Adrenal gland (tissue), 9 donors: ENCODE measurements at regions not wholly inside any gene's neighbourhood (a gene's known extent, or its start where the extent isn't known, plus 50 kb on each side); places are given as distances from the start of the nearest gene placed in this dataset.

Experiments
- DNase-seq, 7 donors: peaks; one replicate each; pipeline ENCODE4 v3.0.0-alpha.2; 2019 to 2020
- H3K27ac ChIP-seq, 5 donors: fragments of 200-600 bp; sonication (generic) in 4 of 5; 1 replicate in 3 of 5; 2 replicates in 2 of 5; pipeline versions ENCODE4 v1.5.1 to v1.8.0; 2016 to 2020; ENCODE audit warnings: mild to moderate bottlenecking in 1 of 5
- H3K27me3 ChIP-seq: fragments of 200-600 bp; 2 replicates; pipeline ENCODE4 v1.8.0; 2021
- H3K36me3 ChIP-seq, 2 donors: fragments of 200-600 bp; replicated peaks in 1 of 2; 1 replicate in 1 of 2; 2 replicates in 1 of 2; pipeline versions ENCODE4 v1.5.1 to v1.8.0; 2018 to 2022
- H3K4me1 ChIP-seq, 2 donors: fragments of 200-600 bp; replicated peaks in 1 of 2; 1 replicate in 1 of 2; 2 replicates in 1 of 2; pipeline versions ENCODE4 v1.5.1 to v1.8.0; 2018 to 2021
- H3K4me3 ChIP-seq, 4 donors: fragments of 200-600 bp; sonication (generic) in 3 of 4; one replicate each; pipeline ENCODE4 v1.5.1; 2016 to 2018
- H3K9me3 ChIP-seq, 3 donors: fragments of 200-600 bp; sonication (generic) in 1 of 3; replicated peaks in 1 of 3; 1 replicate in 2 of 3; 2 replicates in 1 of 3; pipeline versions ENCODE4 v1.5.1 to v1.8.0; 2016 to 2021
- CTCF ChIP-seq, 6 experiments: fragments of 450-650 bp in 4 of 6; fragments of 200-600 bp in 2 of 6; sonication (generic) in 1 of 6; IDR thresholded peaks; 1 replicate in 5 of 6; 2 replicates in 1 of 6; pipeline versions ENCODE4 v1.5.1 to v1.8.0; 2016 to 2021; ENCODE audit warnings: antibody characterized with exemption in 6 of 6, mild to moderate bottlenecking in 2 of 6, moderate library complexity in 1 of 6
- POLR2A ChIP-seq, 2 donors: fragments of 450-650 bp; IDR thresholded peaks; one replicate each; pipeline ENCODE4 v1.6.1; 2017; ENCODE audit warnings: antibody characterized with exemption in 2 of 2, mild to moderate bottlenecking in 2 of 2, moderate library complexity in 1 of 2
- WGBS, 4 donors: extraction: QIAGEN DNeasy Blood & Tissue Kit in 2 of 4; methylation state at CpG; one replicate each; pipeline versions ENCODE4 v1.1.5 to v1.1.7; 2013 to 2017; 5-methylcytosine and 5-hydroxymethylcytosine counted together
- intact Hi-C, 2 donors: fragments of 100-400 bp; cut with DNase I; formaldehyde crosslinking; loops; one replicate each; pipeline versions ENCODE4 v1.14.1 to v1.15.0; 2022 to 2023
- donor health status: healthy with polysubstance abuse.
- donor health status: Bipolar disorder and iron deficiency.
- donor health status: DM: yes; HTN: yes; CAD: no.
- donor health status: DM: no; HTN: no; CAD: no.
- donor health status: DM: no; HTN: no; CAD: no.

GRCh38 chr1:221109930-221110329, 230.7 kb downstream of the HLX start:
- DNase-seq = no peak
- Histone ChIP-seq H3K4me1 (no peaks in the 10 kb centered on the region), H3K36me3 (no peaks in the 10 kb centered on the region), H3K4me3 (no peak overlapping the region), H3K27ac (no peak overlapping the region), H3K27me3 (no peaks in the 10 kb centered on the region), H3K9me3 (peaks cover 0 to 7% (median 0%) of the 10 kb centered on the region in 3 donors)
- intact Hi-C loops = no loop called here
- TF ChIP-seq POLR2A (IDR thresholded peaks at IDR 0.05) (no peak), CTCF (IDR thresholded peaks at IDR 0.05) (no peak)

GRCh38 chr1:221117133-221117532, 237.9 kb downstream of the HLX start:
- no peak for DNase-seq
- no peaks in the 10 kb centered on the region for H3K4me1 ChIP-seq
- no peak overlapping the region for H3K4me3 ChIP-seq
- no peaks in the 10 kb centered on the region for H3K27me3 ChIP-seq
- no peak for TF ChIP-seq CTCF (IDR thresholded peaks at IDR 0.05)
- no peak for TF ChIP-seq POLR2A (IDR thresholded peaks at IDR 0.05)
- H3K36me3 ChIP-seq = no peaks in the 10 kb centered on the region
- H3K27ac ChIP-seq = no peak overlapping the region
- 61 to 77% (median 75%) methylated on average over 1 of the region's 1 CpG for WGBS, 4 donors
- intact Hi-C loops = no loop called here
- H3K9me3 ChIP-seq = no peaks in the 10 kb centered on the region

- no peaks in the 10 kb centered on the region for H3K9me3 ChIP-seq
- H3K36me3 ChIP-seq = no peaks in the 10 kb centered on the region
- DNase-seq = peak in 3 of 7 donors; percentile 28 to 53 (median 43)
- 55 to 70% (median 67%) methylated on average over 3 of the region's 3 CpGs for WGBS, 4 donors
- H3K27ac ChIP-seq = no peak overlapping the region
- H3K27me3 ChIP-seq = no peaks in the 10 kb centered on the region
- H3K4me3 ChIP-seq = no peak overlapping the region
- intact Hi-C loops = no loop called here
- no peaks in the 10 kb centered on the region for H3K4me1 ChIP-seq
- TF ChIP-seq CTCF (IDR thresholded peaks at IDR 0.05) (no peak), POLR2A (IDR thresholded peaks at IDR 0.05) (no peak)
Observed at GRCh38 chr1:221117548-221117951, 238.3 kb downstream of the HLX start.

GRCh38 chr1:221118176-221118937, 239.1 kb downstream of the HLX start:
- H3K9me3 ChIP-seq = no peaks in the 10 kb centered on the region
- 34 to 42% (median 39%) methylated on average over 3 of the region's 3 CpGs for WGBS, 4 donors
- TF ChIP-seq CTCF (IDR thresholded peaks at IDR 0.05) = no peak
- no peak for TF ChIP-seq POLR2A (IDR thresholded peaks at IDR 0.05)
- no peaks in the 10 kb centered on the region for H3K36me3 ChIP-seq
- H3K4me3 ChIP-seq = no peak overlapping the region
- H3K27ac ChIP-seq = no peak overlapping the region
- no peaks in the 10 kb centered on the region for H3K27me3 ChIP-seq
- intact Hi-C loops = no loop called here
- no peak for DNase-seq
- H3K4me1 ChIP-seq = no peaks in the 10 kb centered on the region
